ENCODE measurements at regions not wholly inside any gene's neighbourhood (a gene's known extent, or its start where the extent isn't known, plus 50 kb on each side); places are given as distances from the start of the nearest gene placed in this dataset.

DNA sequence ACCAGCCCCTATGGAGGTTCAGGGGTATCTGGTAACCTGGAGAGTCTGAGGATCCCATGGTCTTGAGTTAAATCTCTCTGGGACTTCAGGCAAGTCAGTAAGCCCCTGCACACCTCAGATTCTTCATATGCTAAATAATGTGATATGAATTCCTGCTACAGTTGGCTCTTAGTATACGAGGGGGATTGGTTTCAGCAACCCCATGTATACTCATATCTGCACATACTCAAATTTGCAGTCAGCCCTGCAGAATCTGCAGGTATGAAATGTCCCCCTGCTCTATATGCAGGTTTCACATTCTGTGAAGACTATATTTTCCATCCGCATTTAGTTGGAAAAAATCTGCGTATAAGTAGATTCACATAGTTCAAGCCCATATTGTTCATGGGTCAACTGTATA is 136.6 kb downstream of the TOMM20 start:
- TF ChIP-seq RCOR1 (IDR thresholded peaks at IDR 0.05; ENCODE audit: borderline replicate concordance in 1 of 2, low read depth in 2 of 2, low read length in 2 of 2) (no peak), SP1 (CRISPR knock-in tag; IDR thresholded peaks at IDR 0.05) (no peak), HNRNPUL1 (IDR thresholded peaks at IDR 0.05; ENCODE audit: low read length) (no peak), KLF16 (IDR thresholded peaks at IDR 0.05) (no peak), CEBPB (tag; IDR thresholded peaks at IDR 0.05) (no peak)
- TF ChIP-seq, protein P1, sequence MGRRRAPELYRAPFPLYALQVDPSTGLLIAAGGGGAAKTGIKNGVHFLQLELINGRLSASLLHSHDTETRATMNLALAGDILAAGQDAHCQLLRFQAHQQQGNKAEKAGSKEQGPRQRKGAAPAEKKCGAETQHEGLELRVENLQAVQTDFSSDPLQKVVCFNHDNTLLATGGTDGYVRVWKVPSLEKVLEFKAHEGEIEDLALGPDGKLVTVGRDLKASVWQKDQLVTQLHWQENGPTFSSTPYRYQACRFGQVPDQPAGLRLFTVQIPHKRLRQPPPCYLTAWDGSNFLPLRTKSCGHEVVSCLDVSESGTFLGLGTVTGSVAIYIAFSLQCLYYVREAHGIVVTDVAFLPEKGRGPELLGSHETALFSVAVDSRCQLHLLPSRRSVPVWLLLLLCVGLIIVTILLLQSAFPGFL (CRISPR knock-in tag; IDR thresholded peaks at IDR 0.05) = no peak

Measured in K562 (cell line).